AG08395 (cell line): ENCODE measurements at regions not wholly inside any gene's neighbourhood (a gene's known extent, or its start where the extent isn't known, plus 50 kb on each side); places are given as distances from the start of the nearest gene placed in this dataset.
"Not testable (repeated sequence)": the region's sequence is repeated elsewhere in the genome, so short reads cannot be mapped to it uniquely, and the experiment has no call there.

Experiments used
- DNase-seq: peaks from one replicate; pipeline ENCODE4 v3.0.0; 2012; ENCODE audit warnings: mixed read lengths, low spot score

GRCh38 chr2:12543076-12543977, 173.4 kb upstream of the TRIB2 start:
- no peak for DNase-seq

DNA sequence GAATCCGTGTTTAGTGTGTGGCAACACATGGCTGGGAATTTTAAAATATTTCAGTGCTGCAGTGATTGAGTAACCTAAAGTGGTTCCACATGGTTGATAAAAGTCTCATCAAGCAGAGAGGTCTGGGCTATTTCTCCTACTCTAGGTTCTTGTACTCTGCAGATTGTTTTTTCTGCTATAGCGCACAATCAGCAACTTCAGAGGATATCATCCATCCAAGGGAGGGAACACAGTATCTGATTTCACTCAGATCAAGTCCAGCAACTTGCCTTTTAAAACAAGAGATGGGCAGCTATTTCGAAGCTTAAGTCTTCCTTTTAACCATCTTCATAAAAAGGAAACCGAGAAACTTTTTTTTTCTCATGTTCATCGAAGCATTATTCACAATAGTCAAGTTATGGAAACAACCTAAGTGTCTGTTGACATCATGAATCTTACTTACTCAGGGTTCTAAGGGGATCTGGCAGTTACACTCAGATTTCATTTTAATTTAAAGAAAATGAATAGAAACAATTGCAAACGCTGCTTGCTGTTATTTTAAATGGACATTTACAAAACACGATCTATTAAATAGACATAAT, 172.7 kb upstream of the TRIB2 start:
- DNase-seq = peak; percentile 67

DNA sequence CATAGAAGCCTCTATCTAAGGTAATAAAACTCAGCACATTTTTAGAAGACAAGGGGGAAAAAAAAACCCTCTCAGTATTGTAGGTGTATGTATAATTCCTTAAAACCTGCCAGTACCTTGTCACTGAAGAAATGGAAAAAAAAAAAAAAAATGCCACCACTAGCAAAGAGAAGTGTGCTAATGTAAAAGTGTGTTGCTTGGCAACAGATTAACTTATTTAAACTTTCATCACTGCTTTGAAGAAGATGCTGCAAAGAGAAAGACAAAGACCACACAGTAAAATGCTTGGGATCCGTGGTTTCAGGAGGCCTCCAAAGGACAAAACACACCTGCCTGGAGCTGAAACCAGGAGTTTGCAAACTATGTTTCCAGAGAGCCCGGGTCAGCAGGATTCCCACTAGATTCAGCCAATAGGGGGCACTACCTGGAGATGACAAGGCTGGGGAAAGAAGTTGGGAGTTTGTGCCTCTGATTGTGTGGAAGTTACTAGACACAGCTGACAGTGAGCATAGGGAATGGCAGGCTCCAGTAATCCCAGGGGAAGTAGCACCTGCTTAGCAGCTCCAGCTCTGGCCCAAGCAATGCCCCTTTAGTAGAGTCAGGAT, 169.1 kb upstream of the TRIB2 start:
- no peak for DNase-seq

DNA sequence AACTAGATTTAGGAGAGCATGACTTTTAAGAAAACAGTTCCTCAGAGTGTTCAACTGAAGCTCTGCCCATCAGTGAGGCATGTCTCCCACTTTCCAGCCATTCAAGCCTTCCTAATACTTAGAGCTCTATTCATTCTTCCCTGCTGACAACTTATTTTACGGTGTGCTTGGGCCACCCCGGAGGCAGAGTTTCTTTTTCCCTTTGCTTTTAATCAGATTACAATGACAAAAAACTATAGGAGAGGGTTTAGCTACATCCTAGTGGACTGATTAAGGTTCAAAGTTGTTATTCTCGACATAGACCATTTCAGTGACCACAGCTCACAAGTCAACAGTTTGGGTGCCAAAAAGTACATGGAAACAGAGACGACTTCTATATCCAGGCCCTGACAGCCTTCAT, 167.8 kb upstream of the TRIB2 start:
- no peak for DNase-seq

DNA sequence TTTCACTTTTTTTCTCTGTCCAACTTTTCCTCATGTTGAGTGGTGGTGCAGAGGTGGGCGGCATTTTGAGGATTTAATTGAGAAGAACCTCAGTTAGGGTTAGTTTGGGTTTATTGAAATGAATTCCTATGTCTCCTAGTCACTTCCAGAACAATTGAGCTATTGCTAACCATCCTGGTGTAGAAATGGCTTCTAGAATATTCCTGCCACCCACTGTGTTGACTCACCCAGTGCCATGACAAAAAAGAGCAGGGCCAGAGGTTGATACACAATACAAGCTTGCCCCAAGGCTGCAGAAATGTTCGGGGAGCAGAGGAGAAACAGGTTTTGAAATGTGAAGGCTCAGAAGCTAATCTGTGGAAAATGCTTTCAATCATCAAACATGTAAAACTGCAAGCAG, 167.1 kb upstream of the TRIB2 start:
- peak; percentile 44 for DNase-seq

- DNase-seq = no peak
Measured at GRCh38 chr2:12552092-12552491, 164.6 kb upstream of the TRIB2 start.

DNA sequence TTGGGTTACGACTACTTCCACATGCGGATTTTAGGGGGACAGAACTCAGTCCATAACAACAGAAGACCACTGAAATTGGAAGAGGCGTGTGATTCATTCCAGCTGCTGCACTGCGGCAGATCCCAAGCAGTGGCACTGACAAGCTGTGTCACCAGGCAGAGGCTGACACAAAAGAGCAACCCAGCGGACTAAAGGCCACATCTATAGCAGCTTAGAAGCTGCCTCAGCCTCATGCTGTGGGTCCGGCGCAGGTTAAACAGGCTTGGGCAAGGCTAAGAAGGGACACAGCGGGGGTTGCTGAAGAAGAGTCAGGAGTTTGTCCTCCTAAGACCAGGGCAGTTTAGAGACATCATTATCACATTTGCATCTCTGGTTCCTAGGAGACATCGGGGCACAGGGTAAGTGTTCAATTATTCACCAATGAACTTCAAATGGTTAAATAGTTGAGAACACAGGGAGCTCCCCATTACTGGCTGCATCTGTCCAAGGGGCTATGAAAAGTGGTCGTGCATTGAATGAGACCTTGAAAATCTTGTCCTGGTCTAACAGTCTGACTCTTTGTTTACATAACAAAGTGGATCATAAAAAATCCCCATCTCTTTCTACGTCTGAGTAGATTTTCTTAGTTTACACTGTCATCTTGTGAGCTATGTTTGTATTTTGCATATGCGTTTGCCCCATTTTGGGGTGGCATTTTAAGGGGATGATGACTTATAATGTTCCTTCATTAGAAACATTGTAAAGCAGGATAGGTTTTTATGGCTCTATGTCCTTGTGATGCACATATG, 162.3 kb upstream of the TRIB2 start:
- DNase-seq = no peak

DNA sequence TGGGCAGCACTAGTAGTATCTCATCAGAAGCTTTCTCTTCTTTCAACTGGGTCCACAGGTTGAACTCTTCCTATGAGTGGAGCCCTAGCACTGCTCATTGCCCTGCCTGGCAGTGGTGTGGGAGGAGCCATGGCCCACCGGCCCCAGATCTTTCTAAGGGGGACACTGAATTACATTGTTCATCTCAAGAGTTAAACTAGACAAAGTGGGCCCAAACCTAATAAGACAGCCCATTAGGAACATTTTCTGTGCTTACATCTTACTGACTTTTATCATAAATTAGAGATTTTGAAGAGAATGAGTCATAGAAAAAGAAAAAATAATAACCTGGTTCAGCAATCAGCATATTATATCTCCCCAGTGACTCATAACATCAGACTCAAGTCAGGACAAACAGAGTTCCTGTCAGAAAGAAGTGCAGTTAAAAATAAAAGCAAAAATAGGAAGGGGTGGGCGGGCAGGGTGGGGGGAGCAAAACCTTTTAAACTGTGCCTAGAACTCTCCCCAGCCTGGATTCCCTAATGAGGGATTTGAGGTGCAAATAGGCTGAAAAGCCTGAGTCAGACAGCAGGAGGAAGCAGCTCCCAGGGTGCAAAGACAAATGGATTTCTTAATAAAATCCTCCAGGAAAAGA, 161.6 kb upstream of the TRIB2 start:
- peak; percentile 41 for DNase-seq

DNA sequence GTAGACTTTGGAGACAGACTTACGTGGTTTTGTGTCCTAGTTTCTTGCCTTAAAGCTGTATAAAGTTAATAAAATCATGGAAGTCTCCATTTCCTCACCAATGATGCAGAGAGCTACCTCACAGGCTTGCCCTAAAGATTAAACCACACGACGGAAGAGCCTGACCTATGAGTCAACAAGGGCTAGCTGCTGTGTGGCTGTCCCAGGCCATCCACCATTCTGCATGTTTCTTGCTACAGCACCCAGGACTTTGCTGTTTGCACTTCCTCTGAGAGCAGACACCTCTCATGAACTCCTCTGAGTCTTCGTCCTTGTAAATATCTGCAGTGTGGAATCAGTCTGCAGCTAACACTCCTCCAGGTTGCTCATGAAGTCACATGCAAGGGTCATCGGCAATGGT, 160.0 kb upstream of the TRIB2 start:
- peak; percentile 15 for DNase-seq

DNA sequence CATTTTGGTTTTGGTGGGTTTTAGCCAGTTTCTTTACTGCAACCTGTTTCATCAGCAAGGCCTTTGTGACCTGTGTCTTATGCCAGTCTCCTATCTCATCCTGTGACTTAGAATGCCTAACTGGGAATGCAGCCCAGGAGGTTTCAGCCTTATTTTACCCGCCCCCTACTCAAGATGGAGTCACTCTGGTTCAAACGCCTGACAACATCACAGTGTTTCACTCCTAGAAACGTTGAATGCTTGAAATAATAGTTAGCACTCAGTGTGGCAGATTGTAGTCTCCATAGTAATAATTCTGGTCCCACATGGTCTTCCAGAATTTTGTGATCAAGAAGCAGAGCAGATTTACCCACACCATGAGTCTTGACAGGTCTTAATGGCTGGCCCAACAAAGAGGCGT, 159.0 kb upstream of the TRIB2 start:
- no peak for DNase-seq

GRCh38 chr2:12558519-12558918, 158.2 kb upstream of the TRIB2 start:
- DNase-seq = no peak

DNA sequence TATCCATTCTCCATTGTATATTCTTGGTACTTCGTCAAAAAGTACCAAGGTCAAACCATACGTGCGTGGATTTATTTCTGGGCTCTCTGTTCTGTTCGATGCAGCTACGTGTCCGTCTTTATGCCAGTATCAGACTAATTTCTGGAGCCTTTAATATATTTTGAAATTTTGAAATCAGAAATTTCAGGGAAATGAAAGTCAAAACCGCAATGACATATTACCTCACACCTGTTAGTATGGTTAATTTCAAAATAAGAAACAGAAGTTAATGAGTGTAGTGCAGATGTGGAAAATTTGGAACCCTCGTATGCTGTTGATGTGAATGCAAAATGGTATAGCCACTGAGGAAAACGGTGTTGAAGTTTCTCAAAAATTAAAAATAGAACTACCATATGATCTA, 156.1 kb upstream of the TRIB2 start:
- DNase-seq = no peak

DNA sequence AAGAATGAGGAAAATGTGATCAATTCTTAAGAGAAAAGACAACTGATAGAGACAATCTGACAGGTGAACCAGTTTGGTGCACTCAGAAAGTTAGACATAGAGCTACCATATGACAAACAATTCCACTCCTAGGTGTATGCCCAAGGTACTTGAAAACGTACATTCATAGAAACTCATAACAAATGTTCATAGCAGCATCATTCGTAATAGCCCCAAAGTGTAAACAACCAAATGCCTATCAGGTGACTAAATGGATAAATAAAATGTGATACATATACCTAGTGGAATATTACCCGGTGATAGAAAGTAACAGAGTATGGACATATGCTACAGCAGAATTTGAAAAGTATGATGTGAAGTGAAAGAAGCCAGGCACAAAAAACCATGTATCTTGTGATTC, 149.3 kb upstream of the TRIB2 start:
- no peak for DNase-seq

- not testable (repeated sequence) for DNase-seq
Measured at GRCh38 chr2:12569510-12569909, 147.2 kb upstream of the TRIB2 start.

DNA sequence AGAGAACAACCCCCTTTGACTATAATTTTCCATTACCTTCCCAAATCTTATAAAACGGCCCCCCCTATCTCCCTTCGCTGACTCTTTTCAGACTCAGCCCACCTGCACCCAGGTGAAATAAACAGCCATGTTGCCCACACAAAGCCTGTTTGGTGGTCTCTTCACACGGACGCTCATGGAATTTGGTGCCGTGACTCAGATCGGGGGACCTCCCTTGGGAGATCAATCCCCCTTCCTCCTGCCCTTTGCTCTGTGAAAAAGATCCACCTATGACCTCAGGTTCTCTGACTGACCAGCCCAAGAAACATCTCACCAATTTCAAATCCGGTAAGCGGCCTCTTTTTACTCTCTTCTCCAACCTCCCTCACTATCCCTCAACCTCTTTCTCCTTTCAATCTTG, 146.8 kb upstream of the TRIB2 start:
- DNase-seq = not testable (repeated sequence)

- DNase-seq = no peak
Measured at GRCh38 chr2:12577091-12577490, 139.6 kb upstream of the TRIB2 start.

DNA sequence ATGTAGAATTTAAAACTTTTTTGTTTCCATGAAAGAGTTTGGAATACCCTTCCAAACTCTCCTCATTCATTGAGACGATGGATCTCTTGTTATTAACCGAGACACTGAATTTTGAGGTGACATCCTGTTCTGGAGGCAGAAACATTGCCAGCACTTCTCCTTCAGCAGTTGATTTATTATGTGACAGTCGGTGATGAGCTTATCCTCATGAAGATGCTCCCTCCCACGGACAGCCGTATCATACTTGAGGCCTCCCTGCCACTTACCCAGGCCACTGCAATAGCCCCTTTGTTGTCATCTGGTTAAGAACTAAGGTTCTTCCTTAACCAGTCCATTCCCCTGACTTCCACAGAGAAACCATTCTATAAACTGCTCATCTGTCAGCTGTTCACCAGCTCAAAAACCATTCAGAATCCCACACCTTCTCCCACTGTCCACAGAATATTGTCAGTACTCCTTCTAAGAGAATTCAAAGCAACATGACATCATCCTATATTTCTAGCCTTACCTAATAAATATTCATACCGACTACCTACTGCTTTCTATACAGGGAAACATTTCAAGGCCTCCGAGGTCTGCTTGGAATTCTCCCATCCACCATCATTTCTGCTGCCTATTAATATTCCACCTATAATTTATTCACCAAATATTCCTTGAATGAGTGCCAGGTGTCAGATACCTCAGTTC, 139.0 kb upstream of the TRIB2 start:
- DNase-seq = no peak

DNA sequence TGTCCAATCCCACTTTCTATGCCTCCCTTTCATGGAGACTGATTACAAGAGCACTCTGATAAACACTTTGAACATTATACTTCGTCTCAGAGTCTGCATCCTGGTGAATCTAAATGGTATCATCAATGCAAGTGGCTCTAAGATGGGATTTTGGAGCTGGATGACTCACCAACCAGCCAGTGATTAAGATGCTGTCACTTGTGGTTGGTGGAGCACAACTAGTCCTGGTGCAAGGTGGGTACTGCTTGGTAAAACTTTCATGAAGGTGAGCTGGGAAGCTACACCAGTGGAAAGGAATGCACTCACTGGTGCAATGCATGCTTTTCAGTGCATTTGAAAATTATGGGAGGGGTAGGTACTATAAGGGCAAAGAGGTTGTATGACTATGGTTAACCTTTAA, 137.7 kb upstream of the TRIB2 start:
- no peak for DNase-seq

DNA sequence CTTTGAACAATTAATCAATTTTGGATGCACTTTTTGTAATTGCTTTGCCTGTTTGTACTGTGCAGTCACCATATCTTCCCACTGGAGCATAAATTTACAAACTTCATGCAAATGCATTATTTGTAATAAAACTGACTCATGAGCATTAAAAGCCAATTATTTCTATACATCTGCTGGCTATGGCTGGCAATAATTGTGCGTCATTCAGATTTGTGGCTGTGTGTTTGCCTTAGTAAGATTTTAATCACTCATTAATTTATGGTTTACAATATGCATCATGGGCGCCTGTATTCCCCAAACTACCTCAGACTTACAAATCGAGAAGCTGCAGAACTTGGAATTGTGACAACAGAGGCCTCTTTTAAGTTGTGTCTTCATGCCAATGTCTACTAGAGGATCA, 132.4 kb upstream of the TRIB2 start:
- no peak for DNase-seq

DNA sequence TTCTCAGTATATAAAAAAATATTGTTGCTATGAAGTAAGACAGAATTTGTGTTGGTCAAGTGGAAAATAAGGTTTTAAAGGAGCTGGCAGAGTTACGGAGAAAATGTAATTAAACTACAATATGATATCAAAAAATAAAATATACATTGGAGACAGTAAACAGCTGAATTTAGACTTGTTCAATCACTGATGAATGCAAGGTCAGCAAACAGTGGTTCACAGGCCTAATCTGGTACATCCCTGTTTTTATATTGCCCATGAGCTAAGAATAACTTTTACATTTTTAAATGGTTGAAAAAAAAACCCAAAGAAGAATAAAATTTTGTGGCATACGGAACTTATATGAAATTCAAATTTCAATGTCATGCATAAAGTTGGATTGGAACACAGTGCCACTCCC, 131.0 kb upstream of the TRIB2 start:
- no peak for DNase-seq

DNA sequence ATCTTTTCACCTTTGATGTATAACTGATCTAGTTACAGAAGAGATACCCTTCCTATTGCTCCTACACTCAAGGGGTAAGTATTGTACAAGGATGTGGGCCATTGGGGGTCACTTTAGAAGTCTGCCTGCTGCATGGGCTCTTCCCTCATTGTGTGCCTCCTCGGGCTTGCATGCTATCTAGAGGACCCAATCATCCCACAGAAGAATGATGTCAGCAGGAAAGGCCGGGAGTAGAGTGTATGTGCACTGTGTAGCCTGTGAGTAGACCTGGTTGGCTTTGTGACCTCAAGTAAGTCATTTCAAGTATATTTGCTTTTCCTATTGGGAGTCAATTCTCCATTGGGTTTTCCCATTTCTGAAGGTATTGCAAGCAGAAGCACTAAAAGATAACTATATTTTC, 129.5 kb upstream of the TRIB2 start:
- DNase-seq = no peak
